Tibial nerve (tissue), 3 donors: ENCODE measurements at regions not wholly inside any gene's neighbourhood (a gene's known extent, or its start where the extent isn't known, plus 50 kb on each side); places are given as distances from the start of the nearest gene placed in this dataset.

Source experiments
- POLR2A ChIP-seq, 2 donors: fragments of 450-650 bp; IDR thresholded peaks; one replicate each; pipeline ENCODE4 v1.6.1; 2017; ENCODE audit warnings: antibody characterized with exemption in 2 of 2, mild to moderate bottlenecking in 2 of 2, moderate library complexity in 2 of 2
- TF ChIP-seq, protein P1 (sequence below), 5 experiments: fragments of 200-600 bp in 3 of 5; fragments of 450-650 bp in 2 of 5; sonication (generic) in 3 of 5; IDR thresholded peaks; one replicate each; pipeline ENCODE4 v1.5.1; 2016 to 2019; ENCODE audit warnings: antibody characterized with exemption in 5 of 5, mild to moderate bottlenecking in 3 of 5, moderate library complexity in 2 of 5

GRCh38 chr2:150853263-150853662, 365.8 kb upstream of the RND3 start:
- TF ChIP-seq POLR2A (IDR thresholded peaks at IDR 0.05) = no peak
- TF ChIP-seq, protein P1, sequence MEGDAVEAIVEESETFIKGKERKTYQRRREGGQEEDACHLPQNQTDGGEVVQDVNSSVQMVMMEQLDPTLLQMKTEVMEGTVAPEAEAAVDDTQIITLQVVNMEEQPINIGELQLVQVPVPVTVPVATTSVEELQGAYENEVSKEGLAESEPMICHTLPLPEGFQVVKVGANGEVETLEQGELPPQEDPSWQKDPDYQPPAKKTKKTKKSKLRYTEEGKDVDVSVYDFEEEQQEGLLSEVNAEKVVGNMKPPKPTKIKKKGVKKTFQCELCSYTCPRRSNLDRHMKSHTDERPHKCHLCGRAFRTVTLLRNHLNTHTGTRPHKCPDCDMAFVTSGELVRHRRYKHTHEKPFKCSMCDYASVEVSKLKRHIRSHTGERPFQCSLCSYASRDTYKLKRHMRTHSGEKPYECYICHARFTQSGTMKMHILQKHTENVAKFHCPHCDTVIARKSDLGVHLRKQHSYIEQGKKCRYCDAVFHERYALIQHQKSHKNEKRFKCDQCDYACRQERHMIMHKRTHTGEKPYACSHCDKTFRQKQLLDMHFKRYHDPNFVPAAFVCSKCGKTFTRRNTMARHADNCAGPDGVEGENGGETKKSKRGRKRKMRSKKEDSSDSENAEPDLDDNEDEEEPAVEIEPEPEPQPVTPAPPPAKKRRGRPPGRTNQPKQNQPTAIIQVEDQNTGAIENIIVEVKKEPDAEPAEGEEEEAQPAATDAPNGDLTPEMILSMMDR (IDR thresholded peaks at IDR 0.05) = no peak
